ENCODE measurements at regions not wholly inside any gene's neighbourhood (a gene's known extent, or its start where the extent isn't known, plus 50 kb on each side); places are given as distances from the start of the nearest gene placed in this dataset.

GRCh38 chr11:120010775-120011174 lies 127.1 kb downstream of the TRIM29 start:
- TF ChIP-seq FOXO4 (CRISPR knock-in tag; conservative IDR thresholded peaks at IDR 0.05) (no peak), ZIK1 (CRISPR knock-in tag; IDR thresholded peaks at IDR 0.05; ENCODE audit: borderline replicate concordance, low read depth) (no peak), JARID2 (CRISPR knock-in tag; IDR thresholded peaks at IDR 0.05; ENCODE audit: insufficient replicate concordance) (no peak), KDM2A (CRISPR knock-in tag; IDR thresholded peaks at IDR 0.05; ENCODE audit: borderline replicate concordance, low read depth) (no peak), ZNF768 (CRISPR knock-in tag; IDR thresholded peaks at IDR 0.05) (no peak), SUZ12 (IDR thresholded peaks at IDR 0.05; ENCODE audit: low read depth, low read length) (no peak), HNRNPLL (IDR thresholded peaks at IDR 0.05; ENCODE audit: low read depth, low read length, poor library complexity, severe bottlenecking) (no peak)

Data from HepG2 (cell line).